Progenitor cell of endocrine pancreas (in vitro differentiated cells): ENCODE measurements at regions not wholly inside any gene's neighbourhood (a gene's known extent, or its start where the extent isn't known, plus 50 kb on each side); places are given as distances from the start of the nearest gene placed in this dataset.

Experiments
- DNase-seq: peaks from one replicate; pipeline ENCODE4 v3.0.0; 2021; ENCODE audit warnings: low spot score; ENCODE audit not compliant: unreplicated experiment
- H3K27ac Mint-ChIP-seq: 2 replicates; pipeline ENCODE4 v1.8.0; 2021; ENCODE audit warnings: mild to moderate bottlenecking, moderate library complexity, mixed read lengths
- H3K27me3 Mint-ChIP-seq: 2 replicates; pipeline ENCODE4 v1.8.0; 2021; ENCODE audit warnings: mixed read lengths
- H3K36me3 Mint-ChIP-seq: 2 replicates; pipeline ENCODE4 v1.8.0; 2022; ENCODE audit warnings: mixed read lengths; ENCODE audit not compliant: insufficient read depth
- H3K4me1 Mint-ChIP-seq: 2 replicates; pipeline ENCODE4 v1.8.0; 2021; ENCODE audit warnings: low read depth, mixed read lengths
- H3K4me3 Mint-ChIP-seq: 2 replicates; pipeline ENCODE4 v1.8.0; 2021; ENCODE audit warnings: low read depth, mild to moderate bottlenecking, moderate library complexity, mixed read lengths
- H3K9me3 Mint-ChIP-seq: 2 replicates; pipeline ENCODE4 v1.8.0; 2021; ENCODE audit warnings: low read depth, mixed read lengths
- TF ChIP-seq, protein P1 (sequence below): fragments of 200-600 bp; sonication (generic); IDR thresholded peaks from one replicate; pipeline ENCODE4 v1.5.0; 2021; ENCODE audit warnings: antibody characterized with exemption, mild to moderate bottlenecking; ENCODE audit not compliant: unreplicated experiment

DNA sequence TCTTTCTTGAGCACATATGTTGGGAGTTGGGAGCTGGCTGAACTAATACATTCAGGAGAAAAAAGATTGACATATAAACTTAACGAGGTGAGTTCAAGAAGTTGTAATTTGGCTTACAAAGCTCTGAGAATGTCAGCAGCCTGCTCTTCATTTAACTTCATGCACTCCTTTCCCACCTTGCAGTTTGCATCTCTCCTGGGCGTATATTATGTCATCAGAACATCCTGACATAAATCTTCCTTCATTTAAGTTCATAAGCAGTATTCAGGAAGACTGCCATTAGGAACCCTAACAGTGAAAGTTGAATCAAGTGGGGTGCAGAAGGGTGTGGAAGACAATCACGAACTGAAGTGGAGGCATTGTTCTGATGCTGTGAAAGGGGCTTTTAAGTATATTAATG lies 288.1 kb downstream of the ARPP21 start:
- TF ChIP-seq, protein P1, sequence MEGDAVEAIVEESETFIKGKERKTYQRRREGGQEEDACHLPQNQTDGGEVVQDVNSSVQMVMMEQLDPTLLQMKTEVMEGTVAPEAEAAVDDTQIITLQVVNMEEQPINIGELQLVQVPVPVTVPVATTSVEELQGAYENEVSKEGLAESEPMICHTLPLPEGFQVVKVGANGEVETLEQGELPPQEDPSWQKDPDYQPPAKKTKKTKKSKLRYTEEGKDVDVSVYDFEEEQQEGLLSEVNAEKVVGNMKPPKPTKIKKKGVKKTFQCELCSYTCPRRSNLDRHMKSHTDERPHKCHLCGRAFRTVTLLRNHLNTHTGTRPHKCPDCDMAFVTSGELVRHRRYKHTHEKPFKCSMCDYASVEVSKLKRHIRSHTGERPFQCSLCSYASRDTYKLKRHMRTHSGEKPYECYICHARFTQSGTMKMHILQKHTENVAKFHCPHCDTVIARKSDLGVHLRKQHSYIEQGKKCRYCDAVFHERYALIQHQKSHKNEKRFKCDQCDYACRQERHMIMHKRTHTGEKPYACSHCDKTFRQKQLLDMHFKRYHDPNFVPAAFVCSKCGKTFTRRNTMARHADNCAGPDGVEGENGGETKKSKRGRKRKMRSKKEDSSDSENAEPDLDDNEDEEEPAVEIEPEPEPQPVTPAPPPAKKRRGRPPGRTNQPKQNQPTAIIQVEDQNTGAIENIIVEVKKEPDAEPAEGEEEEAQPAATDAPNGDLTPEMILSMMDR: no peak
- no peak for DNase-seq
- Mint-ChIP-seq H3K4me3 (no peak overlapping the region), H3K36me3 (peaks cover 2% of the 10 kb centered on the region), H3K4me1 (peaks cover 2% of the 10 kb centered on the region), H3K27ac (no peak overlapping the region), H3K27me3 (no peaks in the 10 kb centered on the region), H3K9me3 (peaks cover 6% of the 10 kb centered on the region)

DNA sequence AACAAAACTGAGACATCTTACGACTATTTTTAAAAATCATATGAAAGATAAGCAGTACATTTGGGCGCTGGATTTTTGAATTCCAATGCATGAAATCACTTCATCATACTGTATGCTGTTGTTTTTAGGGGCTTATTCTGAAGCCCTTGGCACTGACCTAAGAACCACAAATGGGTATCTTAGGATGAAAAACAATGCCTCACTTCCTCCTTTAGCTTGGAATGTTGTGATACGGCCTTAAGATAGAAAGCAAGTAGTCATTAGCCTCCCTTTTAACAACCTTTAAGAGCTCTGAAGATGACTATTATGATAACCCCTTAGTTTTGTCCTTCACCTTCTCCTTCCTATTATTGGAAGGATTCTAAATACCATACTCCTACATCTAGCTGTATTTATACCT lies 289.8 kb downstream of the ARPP21 start:
- H3K4me3 Mint-ChIP-seq: no peak overlapping the region
- H3K27me3 Mint-ChIP-seq: no peaks in the 10 kb centered on the region
- DNase-seq: no peak
- TF ChIP-seq, protein P1: no peak
- peaks cover 2% of the 10 kb centered on the region for H3K36me3 Mint-ChIP-seq
- H3K27ac Mint-ChIP-seq: no peak overlapping the region
- peaks cover 2% of the 10 kb centered on the region for H3K4me1 Mint-ChIP-seq
- peaks cover 6% of the 10 kb centered on the region for H3K9me3 Mint-ChIP-seq

DNA sequence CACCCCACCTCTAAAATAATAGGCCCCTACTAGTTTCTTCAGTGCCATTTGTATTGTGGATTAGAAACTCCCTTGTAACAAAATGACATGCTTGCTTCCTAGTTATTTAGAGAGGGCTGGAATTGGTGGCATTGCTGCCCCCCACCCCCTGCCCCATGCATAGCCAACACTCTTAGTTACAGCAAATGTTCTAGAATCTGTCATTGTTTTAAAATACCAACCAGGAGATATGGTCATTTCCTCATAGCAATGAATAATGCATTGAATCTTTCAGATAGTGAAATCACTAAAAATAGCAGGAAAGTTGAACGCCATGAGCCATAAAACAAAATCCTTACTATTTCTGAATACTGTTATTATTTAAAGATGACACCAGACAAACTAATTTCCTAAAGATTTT lies 292.5 kb downstream of the ARPP21 start:
- no peak overlapping the region for H3K4me3 Mint-ChIP-seq
- H3K27ac Mint-ChIP-seq: no peak overlapping the region
- H3K36me3 Mint-ChIP-seq: no peaks in the 10 kb centered on the region
- no peak for DNase-seq
- TF ChIP-seq, protein P1: no peak
- no peaks in the 10 kb centered on the region for H3K27me3 Mint-ChIP-seq
- peaks cover 2% of the 10 kb centered on the region for H3K4me1 Mint-ChIP-seq
- peaks cover 2% of the 10 kb centered on the region for H3K9me3 Mint-ChIP-seq

DNA sequence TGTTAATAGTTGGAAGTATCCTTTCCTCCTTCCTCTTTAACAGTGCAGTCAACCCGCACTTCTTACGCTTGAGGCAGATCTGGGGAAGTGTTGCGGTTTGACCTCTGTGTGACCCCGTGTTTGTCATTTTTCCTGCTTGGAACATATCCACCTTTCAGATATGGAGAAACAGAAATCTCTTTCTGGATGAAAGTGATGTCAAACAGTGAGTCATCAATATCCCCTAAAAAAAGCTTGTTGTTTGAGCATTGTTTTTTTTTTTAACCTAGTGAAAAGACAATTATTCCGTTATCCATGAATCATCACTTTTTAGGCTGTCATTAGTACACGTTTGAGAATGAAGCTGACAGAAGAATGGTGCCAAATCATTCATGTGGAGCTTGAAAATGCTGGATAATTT lies 293.7 kb downstream of the ARPP21 start:
- no peak for DNase-seq
- H3K9me3 Mint-ChIP-seq: no peaks in the 10 kb centered on the region
- no peak overlapping the region for H3K4me3 Mint-ChIP-seq
- H3K4me1 Mint-ChIP-seq: no peaks in the 10 kb centered on the region
- no peak overlapping the region for H3K27ac Mint-ChIP-seq
- TF ChIP-seq, protein P1: no peak
- H3K27me3 Mint-ChIP-seq: no peaks in the 10 kb centered on the region
- no peaks in the 10 kb centered on the region for H3K36me3 Mint-ChIP-seq

DNA sequence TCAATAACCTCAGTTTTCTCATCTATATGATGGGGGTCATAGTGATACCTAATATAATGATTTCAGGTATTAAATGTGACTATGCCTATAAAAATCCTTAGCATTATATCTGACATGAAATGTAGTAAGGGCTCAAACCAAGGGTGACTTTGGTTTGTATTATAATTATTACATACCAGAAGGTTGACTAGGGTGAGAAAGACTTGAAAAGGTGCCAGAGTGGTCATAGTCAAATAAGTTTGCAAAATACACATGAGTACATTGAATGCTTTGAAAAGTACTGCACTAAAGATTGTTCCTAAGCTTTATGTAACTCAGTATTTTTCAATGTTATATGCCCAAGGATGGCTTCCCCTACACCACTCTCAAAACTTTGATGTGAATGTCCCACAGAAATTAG lies 297.2 kb downstream of the ARPP21 start:
- H3K27ac Mint-ChIP-seq: no peak overlapping the region
- no peaks in the 10 kb centered on the region for H3K4me1 Mint-ChIP-seq
- no peaks in the 10 kb centered on the region for H3K36me3 Mint-ChIP-seq
- no peaks in the 10 kb centered on the region for H3K27me3 Mint-ChIP-seq
- no peak for DNase-seq
- H3K9me3 Mint-ChIP-seq: no peaks in the 10 kb centered on the region
- no peak overlapping the region for H3K4me3 Mint-ChIP-seq
- TF ChIP-seq, protein P1: no peak
